ENCODE measurements at regions not wholly inside any gene's neighbourhood (a gene's known extent, or its start where the extent isn't known, plus 50 kb on each side); places are given as distances from the start of the nearest gene placed in this dataset.

- H3K4me3 Mint-ChIP-seq (ENCODE audit: low read depth), result no peak overlapping the region
- intact Hi-C loops (cut with micrococcal nuclease), result no loop called here
- H3K36me3 Mint-ChIP-seq (ENCODE audit: low read depth), result no peaks in the 10 kb centered on the region
- no peaks in the 10 kb centered on the region for H3K27me3 Mint-ChIP-seq (ENCODE audit: low read depth)
- no peak overlapping the region for H3K27ac Mint-ChIP-seq
- no peak for DNase-seq (ENCODE audit: low spot score)
- H3K4me1 Mint-ChIP-seq (ENCODE audit: low read depth), result no peaks in the 10 kb centered on the region
- peaks cover 6% of the 10 kb centered on the region for H3K9me3 Mint-ChIP-seq
Observed at GRCh38 chr18:78739882-78740677, 239.5 kb upstream of the SALL3 start.

- Mint-ChIP-seq H3K9me3 (peaks cover 6% of the 10 kb centered on the region), H3K27me3 (ENCODE audit: low read depth) (no peaks in the 10 kb centered on the region), H3K27ac (no peak overlapping the region), H3K36me3 (ENCODE audit: low read depth) (no peaks in the 10 kb centered on the region), H3K4me3 (ENCODE audit: low read depth) (no peak overlapping the region), H3K4me1 (ENCODE audit: low read depth) (no peaks in the 10 kb centered on the region)
- no peak for DNase-seq (ENCODE audit: low spot score)
- intact Hi-C loops (cut with micrococcal nuclease), result no loop called here
Observed at GRCh38 chr18:78740876-78741275, 238.7 kb upstream of the SALL3 start.

GRCh38 chr18:78741381-78742217 is 238.0 kb upstream of the SALL3 start:
- DNase-seq (ENCODE audit: low spot score), result no peak
- H3K4me1 Mint-ChIP-seq (ENCODE audit: low read depth), result no peaks in the 10 kb centered on the region
- no peak overlapping the region for H3K27ac Mint-ChIP-seq
- no peaks in the 10 kb centered on the region for H3K36me3 Mint-ChIP-seq (ENCODE audit: low read depth)
- no peaks in the 10 kb centered on the region for H3K27me3 Mint-ChIP-seq (ENCODE audit: low read depth)
- intact Hi-C loops (cut with micrococcal nuclease), result no loop called here
- peaks cover 6% of the 10 kb centered on the region for H3K9me3 Mint-ChIP-seq
- no peak overlapping the region for H3K4me3 Mint-ChIP-seq (ENCODE audit: low read depth)

- intact Hi-C loops (cut with micrococcal nuclease), result no loop called here
- Mint-ChIP-seq H3K4me1 (ENCODE audit: low read depth) (no peaks in the 10 kb centered on the region), H3K4me3 (ENCODE audit: low read depth) (no peak overlapping the region), H3K36me3 (ENCODE audit: low read depth) (no peaks in the 10 kb centered on the region), H3K9me3 (peaks cover 6% of the 10 kb centered on the region), H3K27me3 (ENCODE audit: low read depth) (no peaks in the 10 kb centered on the region), H3K27ac (no peak overlapping the region)
- DNase-seq (ENCODE audit: low spot score), result no peak
Observed at GRCh38 chr18:78742218-78742745, 237.3 kb upstream of the SALL3 start.

GRCh38 chr18:78743078-78743477 is 236.5 kb upstream of the SALL3 start:
- Mint-ChIP-seq H3K4me1 (ENCODE audit: low read depth) (no peaks in the 10 kb centered on the region), H3K9me3 (peaks cover 6% of the 10 kb centered on the region), H3K27ac (no peak overlapping the region), H3K27me3 (ENCODE audit: low read depth) (no peaks in the 10 kb centered on the region), H3K36me3 (ENCODE audit: low read depth) (no peaks in the 10 kb centered on the region), H3K4me3 (ENCODE audit: low read depth) (no peak overlapping the region)
- intact Hi-C loops (cut with micrococcal nuclease), result no loop called here
- no peak for DNase-seq (ENCODE audit: low spot score)

- Mint-ChIP-seq H3K9me3 (no peaks in the 10 kb centered on the region), H3K4me1 (ENCODE audit: low read depth) (no peaks in the 10 kb centered on the region), H3K4me3 (ENCODE audit: low read depth) (no peak overlapping the region), H3K36me3 (ENCODE audit: low read depth) (no peaks in the 10 kb centered on the region), H3K27me3 (ENCODE audit: low read depth) (no peaks in the 10 kb centered on the region), H3K27ac (no peak overlapping the region)
- DNase-seq (ENCODE audit: low spot score), result no peak
- intact Hi-C loops (cut with micrococcal nuclease), result no loop called here
Observed at GRCh38 chr18:78751664-78752063, 228.0 kb upstream of the SALL3 start.

GRCh38 chr18:78753240-78753639 is 226.4 kb upstream of the SALL3 start:
- DNase-seq (ENCODE audit: low spot score), result no peak
- Mint-ChIP-seq H3K4me3 (ENCODE audit: low read depth) (no peak overlapping the region), H3K36me3 (ENCODE audit: low read depth) (no peaks in the 10 kb centered on the region), H3K27ac (no peak overlapping the region), H3K9me3 (no peaks in the 10 kb centered on the region), H3K4me1 (ENCODE audit: low read depth) (no peaks in the 10 kb centered on the region), H3K27me3 (ENCODE audit: low read depth) (no peaks in the 10 kb centered on the region)
- intact Hi-C loops (cut with micrococcal nuclease), result no loop called here

- intact Hi-C loops (cut with micrococcal nuclease), result no loop called here
- DNase-seq (ENCODE audit: low spot score), result no peak
- no peaks in the 10 kb centered on the region for H3K9me3 Mint-ChIP-seq
- H3K27me3 Mint-ChIP-seq (ENCODE audit: low read depth), result no peaks in the 10 kb centered on the region
- no peaks in the 10 kb centered on the region for H3K4me1 Mint-ChIP-seq (ENCODE audit: low read depth)
- H3K27ac Mint-ChIP-seq, result no peak overlapping the region
- H3K36me3 Mint-ChIP-seq (ENCODE audit: low read depth), result no peaks in the 10 kb centered on the region
- no peak overlapping the region for H3K4me3 Mint-ChIP-seq (ENCODE audit: low read depth)
Observed at GRCh38 chr18:78754311-78755043, 225.1 kb upstream of the SALL3 start.

- H3K4me1 Mint-ChIP-seq (ENCODE audit: low read depth), result no peaks in the 10 kb centered on the region
- H3K4me3 Mint-ChIP-seq (ENCODE audit: low read depth), result no peak overlapping the region
- intact Hi-C loops (cut with micrococcal nuclease), result no loop called here
- H3K9me3 Mint-ChIP-seq, result no peaks in the 10 kb centered on the region
- no peaks in the 10 kb centered on the region for H3K27me3 Mint-ChIP-seq (ENCODE audit: low read depth)
- H3K27ac Mint-ChIP-seq, result no peak overlapping the region
- H3K36me3 Mint-ChIP-seq (ENCODE audit: low read depth), result no peaks in the 10 kb centered on the region
- no peak for DNase-seq (ENCODE audit: low spot score)
Observed at GRCh38 chr18:78757014-78757413, 222.6 kb upstream of the SALL3 start.

GRCh38 chr18:78758496-78758895 is 221.1 kb upstream of the SALL3 start:
- Mint-ChIP-seq H3K27ac (no peak overlapping the region), H3K27me3 (ENCODE audit: low read depth) (no peaks in the 10 kb centered on the region), H3K4me3 (ENCODE audit: low read depth) (no peak overlapping the region), H3K9me3 (peaks cover 9% of the 10 kb centered on the region), H3K36me3 (ENCODE audit: low read depth) (no peaks in the 10 kb centered on the region), H3K4me1 (ENCODE audit: low read depth) (no peaks in the 10 kb centered on the region)
- DNase-seq (ENCODE audit: low spot score), result no peak
- intact Hi-C loops (cut with micrococcal nuclease), result no loop called here

- no peak overlapping the region for H3K27ac Mint-ChIP-seq
- no peaks in the 10 kb centered on the region for H3K27me3 Mint-ChIP-seq (ENCODE audit: low read depth)
- H3K9me3 Mint-ChIP-seq, result peaks cover 9% of the 10 kb centered on the region
- no peak for DNase-seq (ENCODE audit: low spot score)
- H3K36me3 Mint-ChIP-seq (ENCODE audit: low read depth), result no peaks in the 10 kb centered on the region
- H3K4me3 Mint-ChIP-seq (ENCODE audit: low read depth), result no peak overlapping the region
- H3K4me1 Mint-ChIP-seq (ENCODE audit: low read depth), result no peaks in the 10 kb centered on the region
- intact Hi-C loops (cut with micrococcal nuclease), result no loop called here
Observed at GRCh38 chr18:78762753-78763152, 216.9 kb upstream of the SALL3 start.

GRCh38 chr18:78764544-78764943 is 215.1 kb upstream of the SALL3 start:
- Mint-ChIP-seq H3K36me3 (ENCODE audit: low read depth) (no peaks in the 10 kb centered on the region), H3K27me3 (ENCODE audit: low read depth) (no peaks in the 10 kb centered on the region), H3K9me3 (peaks cover 9% of the 10 kb centered on the region), H3K4me1 (ENCODE audit: low read depth) (no peaks in the 10 kb centered on the region), H3K4me3 (ENCODE audit: low read depth) (no peak overlapping the region), H3K27ac (no peak overlapping the region)
- DNase-seq (ENCODE audit: low spot score), result no peak
- intact Hi-C loops (cut with micrococcal nuclease), result no loop called here

All from activated T-helper 2 cell treated with anti-CD3 and anti-CD28 coated beads, Interferon-gamma antibody, Interleukin-2, Interleukin-4, amounts not matched to agents 10 μg/mL and 5 μg/mL and 100 μg/mL, durations not matched to agents 14 hours and 24 hours and 36 hours (primary cell).